ENCODE measurements at regions not wholly inside any gene's neighbourhood (a gene's known extent, or its start where the extent isn't known, plus 50 kb on each side); places are given as distances from the start of the nearest gene placed in this dataset.
"Not testable (repeated sequence)": the region's sequence is repeated elsewhere in the genome, so short reads cannot be mapped to it uniquely, and the experiment has no call there.

- ATAC-seq = no peak
Observed at GRCh38 chr3:10667901-10668476, 148.0 kb upstream of the SLC6A11 start.

- no peak for ATAC-seq
Observed at GRCh38 chr3:10669490-10670048, 146.5 kb upstream of the SLC6A11 start.

GRCh38 chr3:10672422-10672821 is 143.6 kb upstream of the SLC6A11 start:
- ATAC-seq = no peak

- ATAC-seq = no peak
Observed at GRCh38 chr3:10674578-10674977, 141.4 kb upstream of the SLC6A11 start.

GRCh38 chr3:10676905-10677304 is 139.1 kb upstream of the SLC6A11 start:
- ATAC-seq = no peak

- no peak for ATAC-seq
Observed at GRCh38 chr3:10678796-10679376, 137.1 kb upstream of the SLC6A11 start.

GRCh38 chr3:10680796-10681195 is 135.2 kb upstream of the SLC6A11 start:
- no peak for ATAC-seq

GRCh38 chr3:10682692-10683091 is 133.3 kb upstream of the SLC6A11 start:
- no peak for ATAC-seq

- no peak for ATAC-seq
Observed at GRCh38 chr3:10683106-10683505, 132.9 kb upstream of the SLC6A11 start.

- no peak for ATAC-seq
Observed at GRCh38 chr3:10688126-10688525, 127.9 kb upstream of the SLC6A11 start.

- no peak for ATAC-seq
Observed at GRCh38 chr3:10688548-10689172, 127.4 kb upstream of the SLC6A11 start.

- ATAC-seq = no peak
Observed at GRCh38 chr3:10692039-10692622, 123.9 kb upstream of the SLC6A11 start.

- ATAC-seq = no peak
Observed at GRCh38 chr3:10693457-10693856, 122.6 kb upstream of the SLC6A11 start.

- no peak for ATAC-seq
Observed at GRCh38 chr3:10694179-10694578, 121.8 kb upstream of the SLC6A11 start.

GRCh38 chr3:10695186-10695585 is 120.8 kb upstream of the SLC6A11 start:
- ATAC-seq = not testable (repeated sequence)

- ATAC-seq = no peak
Observed at GRCh38 chr3:10695595-10696285, 120.3 kb upstream of the SLC6A11 start.

- ATAC-seq = no peak
Observed at GRCh38 chr3:10697918-10698317, 118.1 kb upstream of the SLC6A11 start.

- ATAC-seq = no peak
Observed at GRCh38 chr3:10700821-10701220, 115.2 kb upstream of the SLC6A11 start.

- ATAC-seq = no peak
Observed at GRCh38 chr3:10702961-10703740, 112.9 kb upstream of the SLC6A11 start.

GRCh38 chr3:10703875-10704274 is 112.2 kb upstream of the SLC6A11 start:
- ATAC-seq = no peak

GRCh38 chr3:10706156-10706739 is 109.8 kb upstream of the SLC6A11 start:
- ATAC-seq = no peak

Data from esophagus mucosa (tissue), 1 donor.